HS-5 (cell line): ENCODE measurements at regions not wholly inside any gene's neighbourhood (a gene's known extent, or its start where the extent isn't known, plus 50 kb on each side); places are given as distances from the start of the nearest gene placed in this dataset.
A peak's percentile ranks its signal among the peaks of the same experiment; 100 is the strongest.
"Not testable (repeated sequence)": the region's sequence is repeated elsewhere in the genome, so short reads cannot be mapped to it uniquely, and the experiment has no call there.

ENCODE experiments used
- DNase-seq: peaks from one replicate; pipeline ENCODE4 v3.0.0-alpha.2; 2012; ENCODE audit warnings: low read depth

DNA sequence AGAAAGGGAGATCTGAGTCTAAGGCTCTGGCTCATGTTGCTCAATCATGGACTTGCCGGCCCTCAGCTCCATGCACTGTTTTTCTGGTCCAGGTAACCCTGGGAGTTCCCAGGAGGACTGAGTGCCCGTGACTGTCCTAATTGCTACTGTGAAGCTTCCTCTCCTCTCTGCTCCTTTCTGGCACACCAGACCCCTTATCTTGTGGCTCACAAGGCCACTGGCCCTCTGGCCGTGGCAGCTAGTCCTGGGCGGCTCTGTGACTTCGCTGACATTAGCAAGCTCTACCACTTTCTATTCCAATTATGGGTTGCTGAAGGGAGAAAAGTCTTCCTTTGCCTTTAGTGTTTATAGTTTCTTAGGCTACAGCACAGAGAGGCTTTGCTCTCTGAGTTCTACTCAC is 380.2 kb downstream of the RWDD3 start:
- no peak for DNase-seq

- no peak for DNase-seq
Observed at GRCh38 chr1:95615421-95615820, 381.4 kb downstream of the RWDD3 start.

DNA sequence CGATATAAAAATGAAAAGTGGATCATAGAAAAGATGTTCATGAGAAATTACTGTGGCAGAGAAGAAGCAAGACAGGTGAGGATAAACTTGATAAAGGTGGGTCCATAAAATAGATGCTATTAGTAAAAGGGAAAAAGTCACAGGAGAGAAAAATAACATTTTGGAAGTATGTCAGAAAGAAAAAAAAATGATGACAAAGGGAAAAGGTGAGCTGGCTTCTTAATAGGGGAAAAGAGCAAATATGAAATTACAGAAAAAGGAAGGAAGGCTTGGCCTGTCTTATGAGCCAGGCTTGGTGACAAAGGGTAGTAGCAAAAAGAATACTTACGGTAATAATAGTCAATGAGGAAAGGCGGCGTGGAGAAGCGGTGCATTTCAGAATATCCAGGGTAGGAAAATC is 386.1 kb downstream of the RWDD3 start:
- DNase-seq, result no peak

DNA sequence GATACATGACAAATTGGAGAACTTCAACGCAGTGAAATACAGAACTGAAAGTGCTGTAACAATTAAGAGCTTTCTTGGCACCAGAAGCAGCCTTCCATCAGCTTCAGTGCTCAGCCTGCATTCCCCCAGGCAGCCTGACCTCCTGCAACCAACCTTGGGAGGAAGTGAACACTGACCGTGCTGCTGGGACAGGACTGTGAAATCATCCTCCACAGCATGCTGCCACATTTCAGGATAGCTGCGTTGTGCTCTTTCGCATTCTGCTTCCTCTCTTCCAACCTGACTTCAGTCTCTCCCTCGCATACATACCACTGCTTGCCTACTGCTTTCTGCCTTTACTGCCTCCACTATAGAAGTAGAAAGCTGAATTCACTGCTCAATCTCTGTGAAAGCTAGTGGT is 388.6 kb downstream of the RWDD3 start:
- no peak for DNase-seq

- DNase-seq, result no peak
Observed at GRCh38 chr1:95625224-95625623, 391.2 kb downstream of the RWDD3 start.

DNA sequence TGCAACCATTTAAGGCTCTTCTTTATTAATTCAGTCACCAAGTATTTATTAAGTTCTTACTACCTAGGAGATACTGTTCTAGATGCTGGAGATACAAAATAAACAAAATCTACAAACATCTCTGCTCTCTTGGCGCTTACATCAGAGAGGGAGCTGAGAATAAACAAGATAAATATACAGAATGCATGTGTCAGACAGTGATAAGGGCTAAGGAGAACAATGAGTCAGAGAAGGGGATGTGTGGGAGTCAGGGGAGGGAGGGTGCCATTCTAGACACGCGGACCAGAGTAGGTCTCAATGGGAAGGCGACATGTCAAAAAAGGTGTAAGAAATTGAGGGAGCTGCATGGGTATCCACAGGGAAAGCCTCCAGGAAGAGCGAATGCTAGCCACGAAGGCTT is 393.2 kb downstream of the RWDD3 start:
- no peak for DNase-seq

- no peak for DNase-seq
Observed at GRCh38 chr1:95631695-95632094, 397.7 kb downstream of the RWDD3 start.

DNA sequence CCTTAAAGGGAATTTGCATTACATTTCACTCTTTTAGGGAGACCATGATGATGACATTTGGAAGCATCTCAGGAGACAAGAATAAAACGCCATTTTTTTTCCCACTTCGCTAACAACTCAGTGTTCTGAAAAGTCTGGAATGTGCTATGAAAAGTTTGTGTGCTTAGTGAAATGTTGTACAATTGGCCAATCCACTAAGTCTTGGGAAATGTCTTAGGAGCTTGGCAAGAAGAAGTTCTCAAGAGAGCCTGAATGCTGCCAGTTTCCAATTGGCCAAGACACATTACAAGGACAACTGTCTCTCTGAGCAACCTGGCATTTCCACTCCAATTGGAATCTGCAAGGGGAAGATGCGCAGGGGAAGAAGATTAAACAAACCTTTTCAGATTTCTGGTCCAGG is 401.8 kb downstream of the RWDD3 start:
- no peak for DNase-seq

- DNase-seq, result no peak
Observed at GRCh38 chr1:95636897-95637296, 402.9 kb downstream of the RWDD3 start.

GRCh38 chr1:95640746-95641145 is 406.7 kb downstream of the RWDD3 start:
- DNase-seq, result no peak

GRCh38 chr1:95641386-95641785 is 407.4 kb downstream of the RWDD3 start:
- no peak for DNase-seq

- no peak for DNase-seq
Observed at GRCh38 chr1:95642035-95642434, 408.0 kb downstream of the RWDD3 start.

GRCh38 chr1:95643071-95643470 is 409.1 kb downstream of the RWDD3 start:
- DNase-seq, result no peak

DNA sequence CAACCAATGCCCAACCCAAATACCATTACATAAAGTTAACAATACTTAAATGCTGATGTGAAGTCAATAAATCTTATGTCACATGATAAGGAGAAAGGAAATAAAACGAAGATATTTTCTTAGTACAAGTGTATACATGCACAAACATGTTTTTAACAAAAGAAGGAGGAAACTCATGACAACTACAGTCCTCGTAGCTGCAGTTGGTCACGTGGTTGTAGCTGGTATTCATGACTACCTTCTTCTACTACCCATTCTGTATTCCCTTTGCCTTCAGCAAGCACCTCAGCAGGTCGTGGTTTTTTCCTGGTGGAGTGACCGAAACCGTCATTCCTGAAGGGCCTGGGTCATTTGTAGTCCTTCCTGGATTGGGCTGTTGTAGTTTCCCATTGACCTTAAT is 411.1 kb downstream of the RWDD3 start:
- DNase-seq, result not testable (repeated sequence)

- DNase-seq, result peak; percentile 62
Observed at GRCh38 chr1:95650631-95651030, 416.6 kb downstream of the RWDD3 start.

GRCh38 chr1:95652423-95652965 is 418.5 kb downstream of the RWDD3 start:
- DNase-seq, result no peak

- DNase-seq, result no peak
Observed at GRCh38 chr1:95653618-95654017, 419.6 kb downstream of the RWDD3 start.

DNA sequence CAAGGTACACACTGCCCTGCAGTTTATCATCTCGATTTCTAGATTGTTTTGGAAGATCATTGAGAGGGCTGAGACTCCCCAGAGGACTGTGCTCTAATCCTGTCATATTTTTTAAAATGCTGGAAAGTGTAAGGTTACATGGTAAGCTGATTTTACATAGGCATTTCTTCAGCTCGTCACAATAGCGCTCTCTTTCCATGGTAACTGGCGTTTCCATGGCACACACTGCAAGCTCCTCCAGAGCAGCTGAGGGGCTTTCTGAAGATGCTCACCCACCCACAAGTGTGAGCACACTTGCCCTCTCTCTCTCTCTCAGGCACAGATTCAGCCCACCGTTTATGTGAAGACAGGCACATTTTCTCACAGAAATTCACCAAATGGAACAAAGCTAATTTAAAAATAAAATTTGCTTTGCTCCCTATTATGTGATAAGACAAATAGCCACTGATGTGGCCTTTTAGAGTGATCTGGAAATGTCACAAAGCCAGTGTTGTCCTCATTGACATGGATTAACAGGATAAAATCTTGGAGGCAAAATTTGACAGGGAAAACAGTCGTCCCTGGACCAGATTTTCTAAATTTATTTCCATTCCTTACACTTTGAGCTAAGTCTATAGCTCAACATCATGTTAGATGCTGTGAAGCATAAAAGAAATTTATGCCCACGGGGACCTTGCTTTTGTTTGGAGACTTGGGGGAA is 421.5 kb downstream of the RWDD3 start:
- no peak for DNase-seq

- DNase-seq, result no peak
Observed at GRCh38 chr1:95657248-95657647, 423.2 kb downstream of the RWDD3 start.

- DNase-seq, result no peak
Observed at GRCh38 chr1:95659166-95659565, 425.2 kb downstream of the RWDD3 start.

DNA sequence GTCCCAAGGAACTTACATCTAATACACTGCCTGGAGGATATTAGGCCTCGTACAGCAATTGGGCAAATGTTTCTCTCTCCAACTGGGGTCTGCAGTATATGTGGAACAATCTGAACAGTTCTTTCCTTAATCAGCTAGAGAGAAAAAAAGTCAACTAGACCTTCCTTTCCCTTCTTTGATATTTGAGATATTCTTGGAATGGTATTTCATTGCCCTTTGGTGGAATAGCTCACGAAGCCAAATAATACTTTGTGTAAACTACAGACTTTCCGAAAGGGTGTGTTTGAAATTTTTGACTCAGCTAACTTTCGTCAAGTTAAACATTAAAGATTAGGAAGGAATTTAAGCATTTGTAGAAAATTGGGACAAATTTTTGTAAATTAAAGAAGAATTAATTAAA is 425.6 kb downstream of the RWDD3 start:
- no peak for DNase-seq

- DNase-seq, result no peak
Observed at GRCh38 chr1:95660736-95661135, 426.7 kb downstream of the RWDD3 start.

- DNase-seq, result not testable (repeated sequence)
Observed at GRCh38 chr1:95663530-95663929, 429.5 kb downstream of the RWDD3 start.

DNA sequence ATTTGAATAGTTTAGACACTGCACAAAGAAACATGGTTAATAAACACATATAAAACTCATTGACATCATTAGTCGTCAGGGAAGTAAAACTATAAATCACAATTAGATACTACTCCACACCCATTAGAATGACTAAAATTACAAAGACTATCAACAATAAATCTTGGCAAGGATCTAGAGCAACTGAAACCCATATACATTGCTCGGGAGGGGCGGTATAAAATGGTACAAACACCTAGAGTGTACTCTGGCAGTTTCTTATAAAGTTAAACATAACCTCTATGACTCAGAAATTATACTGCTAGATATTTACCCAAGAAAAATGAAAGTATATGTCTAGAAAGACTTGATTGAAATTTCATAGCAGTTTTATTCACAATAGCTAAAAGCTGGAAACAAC is 434.2 kb downstream of the RWDD3 start:
- no peak for DNase-seq
